Body of pancreas (tissue), 4 donors: ENCODE measurements at regions not wholly inside any gene's neighbourhood (a gene's known extent, or its start where the extent isn't known, plus 50 kb on each side); places are given as distances from the start of the nearest gene placed in this dataset.

Experiments
- CTCF ChIP-seq, 7 experiments: fragments of 450-650 bp in 4 of 7; fragments of 200-600 bp in 3 of 7; sonication (generic) in 3 of 7; IDR thresholded peaks; one replicate each; pipeline ENCODE4 v1.5.1; 2016 to 2019; ENCODE audit warnings: antibody characterized with exemption in 7 of 7
- POLR2A ChIP-seq, 3 donors: fragments of 450-650 bp; IDR thresholded peaks; one replicate each; pipeline ENCODE4 v1.6.1; 2016; ENCODE audit warnings: antibody characterized with exemption in 3 of 3, mild to moderate bottlenecking in 2 of 3

DNA sequence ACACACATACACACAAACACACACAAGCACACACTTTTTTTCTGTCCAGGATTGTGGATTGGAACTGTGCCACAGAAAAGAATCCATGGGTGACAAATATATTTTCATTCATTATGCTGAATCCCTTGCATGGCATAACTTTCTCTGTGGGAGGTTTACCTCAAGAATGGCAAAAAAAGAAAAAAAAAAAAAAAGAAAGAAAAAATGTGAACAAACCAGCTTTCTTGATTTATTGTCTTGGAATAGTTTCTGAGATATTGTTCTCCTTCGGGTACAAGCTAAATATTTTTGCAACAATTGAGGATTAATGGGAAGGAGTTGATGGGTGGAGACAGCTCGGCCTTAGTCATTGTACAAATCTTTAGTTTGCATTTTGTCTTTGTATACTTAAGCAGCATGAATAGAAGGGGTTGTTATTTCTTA, 153.1 kb downstream of the GMNC start:
- TF ChIP-seq CTCF (IDR thresholded peaks at IDR 0.05) (no peak), POLR2A (IDR thresholded peaks at IDR 0.05) (no peak)
